Duodenal mucosa (tissue), 2 donors: ENCODE measurements at regions not wholly inside any gene's neighbourhood (a gene's known extent, or its start where the extent isn't known, plus 50 kb on each side); places are given as distances from the start of the nearest gene placed in this dataset.

Experiments
- H3K27ac ChIP-seq: one replicate; pipeline ENCODE4 v1.7.0; 2013; ENCODE audit warnings: low read depth, low read length
- H3K27me3 ChIP-seq, 2 donors: one replicate each; pipeline ENCODE4 v1.7.0; 2013; ENCODE audit warnings: low read length in 2 of 2, control low read depth in 1 of 2; ENCODE audit not compliant: insufficient read depth in 2 of 2, control insufficient read depth in 1 of 2
- H3K36me3 ChIP-seq, 2 donors: one replicate each; pipeline ENCODE4 v1.7.0; 2013; ENCODE audit warnings: low read length in 2 of 2, control low read depth in 1 of 2; ENCODE audit not compliant: insufficient read depth in 2 of 2, control insufficient read depth in 1 of 2
- H3K4me1 ChIP-seq, 2 donors: one replicate each; pipeline ENCODE4 v1.7.0; 2013; ENCODE audit warnings: low read length in 2 of 2, control low read depth in 1 of 2; ENCODE audit not compliant: insufficient read depth in 2 of 2, control insufficient read depth in 1 of 2
- H3K4me3 ChIP-seq, 2 donors: one replicate each; pipeline ENCODE4 v1.7.0; 2013; ENCODE audit warnings: low read length in 2 of 2, low read depth in 1 of 2
- H3K9ac ChIP-seq, 2 donors: one replicate each; pipeline ENCODE4 v1.7.0; 2013; ENCODE audit warnings: low read length in 2 of 2, low read depth in 1 of 2
- H3K9me3 ChIP-seq, 2 donors: one replicate each; pipeline ENCODE4 v1.7.0; 2013; ENCODE audit warnings: low read length in 2 of 2, control low read depth in 1 of 2; ENCODE audit not compliant: control insufficient read depth in 1 of 2

GRCh38 chr2:113838744-113839444 lies 51.0 kb upstream of the ACTR3 start:
- Histone ChIP-seq H3K4me1 (no peaks in the 10 kb centered on the region), H3K27ac (no peak overlapping the region), H3K9me3 (no peaks in the 10 kb centered on the region), H3K36me3 (no peaks in the 10 kb centered on the region), H3K27me3 (no peaks in the 10 kb centered on the region), H3K4me3 (no peak overlapping the region), H3K9ac (no peak overlapping the region)

GRCh38 chr2:113838277-113838676 lies 51.6 kb upstream of the ACTR3 start:
- H3K4me1 ChIP-seq: no peaks in the 10 kb centered on the region
- no peak overlapping the region for H3K4me3 ChIP-seq
- H3K9ac ChIP-seq: no peak overlapping the region
- H3K36me3 ChIP-seq: no peaks in the 10 kb centered on the region
- H3K9me3 ChIP-seq: no peaks in the 10 kb centered on the region
- no peak overlapping the region for H3K27ac ChIP-seq
- H3K27me3 ChIP-seq: no peaks in the 10 kb centered on the region

GRCh38 chr2:113834051-113834730 lies 55.7 kb upstream of the ACTR3 start:
- no peak overlapping the region for H3K27ac ChIP-seq
- no peaks in the 10 kb centered on the region for H3K36me3 ChIP-seq
- H3K4me1 ChIP-seq: no peaks in the 10 kb centered on the region
- no peak overlapping the region for H3K9ac ChIP-seq
- H3K27me3 ChIP-seq: no peaks in the 10 kb centered on the region
- no peak overlapping the region for H3K4me3 ChIP-seq
- no peaks in the 10 kb centered on the region for H3K9me3 ChIP-seq

- Histone ChIP-seq H3K9ac (no peak overlapping the region), H3K27ac (no peak overlapping the region), H3K4me3 (no peak overlapping the region), H3K36me3 (no peaks in the 10 kb centered on the region), H3K27me3 (no peaks in the 10 kb centered on the region), H3K4me1 (no peaks in the 10 kb centered on the region), H3K9me3 (no peaks in the 10 kb centered on the region)
Observed at GRCh38 chr2:113832795-113833290, 57.0 kb upstream of the ACTR3 start.

GRCh38 chr2:113831161-113831560 lies 58.7 kb upstream of the ACTR3 start:
- H3K4me3 ChIP-seq: no peak overlapping the region
- no peak overlapping the region for H3K27ac ChIP-seq
- no peaks in the 10 kb centered on the region for H3K36me3 ChIP-seq
- H3K27me3 ChIP-seq: no peaks in the 10 kb centered on the region
- no peaks in the 10 kb centered on the region for H3K4me1 ChIP-seq
- no peaks in the 10 kb centered on the region for H3K9me3 ChIP-seq
- no peak overlapping the region for H3K9ac ChIP-seq

GRCh38 chr2:113829761-113830160 lies 60.1 kb upstream of the ACTR3 start:
- no peak overlapping the region for H3K9ac ChIP-seq
- H3K9me3 ChIP-seq: no peaks in the 10 kb centered on the region
- H3K4me3 ChIP-seq: no peak overlapping the region
- H3K4me1 ChIP-seq: no peaks in the 10 kb centered on the region
- no peaks in the 10 kb centered on the region for H3K27me3 ChIP-seq
- no peaks in the 10 kb centered on the region for H3K36me3 ChIP-seq
- H3K27ac ChIP-seq: no peak overlapping the region

GRCh38 chr2:113829270-113829669 lies 60.6 kb upstream of the ACTR3 start:
- no peak overlapping the region for H3K27ac ChIP-seq
- H3K9ac ChIP-seq: no peak overlapping the region
- H3K36me3 ChIP-seq: no peaks in the 10 kb centered on the region
- H3K4me3 ChIP-seq: no peak overlapping the region
- no peaks in the 10 kb centered on the region for H3K9me3 ChIP-seq
- no peaks in the 10 kb centered on the region for H3K27me3 ChIP-seq
- H3K4me1 ChIP-seq: no peaks in the 10 kb centered on the region

- no peaks in the 10 kb centered on the region for H3K36me3 ChIP-seq
- H3K4me3 ChIP-seq: no peak overlapping the region
- no peak overlapping the region for H3K27ac ChIP-seq
Observed at GRCh38 chr2:113828049-113828742, 61.7 kb upstream of the ACTR3 start.

GRCh38 chr2:113827426-113827825 lies 62.5 kb upstream of the ACTR3 start:
- no peak overlapping the region for H3K4me3 ChIP-seq
- no peak overlapping the region for H3K27ac ChIP-seq

More at GRCh38 chr2:113828049-113828742, 61.7 kb upstream of the ACTR3 start:
- no peaks in the 10 kb centered on the region for H3K9me3 ChIP-seq
- H3K4me1 ChIP-seq: no peaks in the 10 kb centered on the region
- H3K27me3 ChIP-seq: no peaks in the 10 kb centered on the region
- no peak overlapping the region for H3K9ac ChIP-seq

More at GRCh38 chr2:113827426-113827825, 62.5 kb upstream of the ACTR3 start:
- no peaks in the 10 kb centered on the region for H3K9me3 ChIP-seq
- no peak overlapping the region for H3K9ac ChIP-seq
- no peaks in the 10 kb centered on the region for H3K36me3 ChIP-seq
- no peaks in the 10 kb centered on the region for H3K4me1 ChIP-seq
- H3K27me3 ChIP-seq: no peaks in the 10 kb centered on the region
